ENCODE measurements at regions not wholly inside any gene's neighbourhood (a gene's known extent, or its start where the extent isn't known, plus 50 kb on each side); places are given as distances from the start of the nearest gene placed in this dataset.
"Not testable (repeated sequence)": the region's sequence is repeated elsewhere in the genome, so short reads cannot be mapped to it uniquely, and the experiment has no call there.

DNA sequence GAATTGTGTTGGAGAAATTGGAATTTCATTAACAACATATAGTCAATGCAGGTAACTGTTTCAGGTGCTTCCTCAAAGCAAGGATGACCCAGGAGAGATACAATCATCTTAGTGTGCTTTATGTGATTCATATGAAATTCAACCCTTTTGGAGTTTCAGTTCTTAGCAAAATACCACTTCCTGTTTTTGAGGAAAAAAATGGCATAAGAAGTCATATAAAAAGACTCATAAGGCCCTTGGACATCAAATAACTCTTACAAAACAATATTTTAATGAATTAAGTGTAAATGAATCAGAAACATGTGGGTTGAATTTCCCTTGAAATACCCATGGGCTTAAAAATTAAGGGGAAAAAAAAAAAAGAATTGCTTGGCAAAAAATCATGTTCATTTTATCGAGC, 926.6 kb downstream of the LTN1 start:
- H3K4me3 ChIP-seq, result no peak overlapping the region
- H3K36me3 ChIP-seq (ENCODE audit: control insufficient read depth in 4 of 4, insufficient read depth in 4 of 4, low read length in 4 of 4), result no peaks in the 10 kb centered on the region
- no peak overlapping the region for H3K9ac ChIP-seq (ENCODE audit: insufficient read depth in 1 of 2, low read length in 2 of 2)
- DNase-seq (peak in 2 of 3 donors; percentile 46 to 68), ATAC-seq (ENCODE audit: insufficient read depth, low FRiP score) (no peak)
- no peak overlapping the region for H3K27ac ChIP-seq (ENCODE audit: low read depth in 1 of 2, low read length in 1 of 2)
- 54 to 59% methylated on average over 1 of the region's 1 CpG for WGBS, 2 donors
- peaks cover 0 to 21% (median 9%) of the 10 kb centered on the region in 5 donors for H3K4me1 ChIP-seq (ENCODE audit: control insufficient read depth in 5 of 5, insufficient read depth in 5 of 5, low read length in 5 of 5)
- TF ChIP-seq, protein P1, sequence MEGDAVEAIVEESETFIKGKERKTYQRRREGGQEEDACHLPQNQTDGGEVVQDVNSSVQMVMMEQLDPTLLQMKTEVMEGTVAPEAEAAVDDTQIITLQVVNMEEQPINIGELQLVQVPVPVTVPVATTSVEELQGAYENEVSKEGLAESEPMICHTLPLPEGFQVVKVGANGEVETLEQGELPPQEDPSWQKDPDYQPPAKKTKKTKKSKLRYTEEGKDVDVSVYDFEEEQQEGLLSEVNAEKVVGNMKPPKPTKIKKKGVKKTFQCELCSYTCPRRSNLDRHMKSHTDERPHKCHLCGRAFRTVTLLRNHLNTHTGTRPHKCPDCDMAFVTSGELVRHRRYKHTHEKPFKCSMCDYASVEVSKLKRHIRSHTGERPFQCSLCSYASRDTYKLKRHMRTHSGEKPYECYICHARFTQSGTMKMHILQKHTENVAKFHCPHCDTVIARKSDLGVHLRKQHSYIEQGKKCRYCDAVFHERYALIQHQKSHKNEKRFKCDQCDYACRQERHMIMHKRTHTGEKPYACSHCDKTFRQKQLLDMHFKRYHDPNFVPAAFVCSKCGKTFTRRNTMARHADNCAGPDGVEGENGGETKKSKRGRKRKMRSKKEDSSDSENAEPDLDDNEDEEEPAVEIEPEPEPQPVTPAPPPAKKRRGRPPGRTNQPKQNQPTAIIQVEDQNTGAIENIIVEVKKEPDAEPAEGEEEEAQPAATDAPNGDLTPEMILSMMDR (IDR thresholded peaks at IDR 0.05; ENCODE audit: control extremely low read depth, extremely low read depth), result no peak
- no peaks in the 10 kb centered on the region for H3K9me3 ChIP-seq (ENCODE audit: control insufficient read depth in 4 of 4, insufficient read depth in 3 of 4, low read length in 3 of 4)
- H3K27me3 ChIP-seq (ENCODE audit: control insufficient read depth in 3 of 3, insufficient read depth in 3 of 3, low read length in 2 of 3), result no peaks in the 10 kb centered on the region

DNA sequence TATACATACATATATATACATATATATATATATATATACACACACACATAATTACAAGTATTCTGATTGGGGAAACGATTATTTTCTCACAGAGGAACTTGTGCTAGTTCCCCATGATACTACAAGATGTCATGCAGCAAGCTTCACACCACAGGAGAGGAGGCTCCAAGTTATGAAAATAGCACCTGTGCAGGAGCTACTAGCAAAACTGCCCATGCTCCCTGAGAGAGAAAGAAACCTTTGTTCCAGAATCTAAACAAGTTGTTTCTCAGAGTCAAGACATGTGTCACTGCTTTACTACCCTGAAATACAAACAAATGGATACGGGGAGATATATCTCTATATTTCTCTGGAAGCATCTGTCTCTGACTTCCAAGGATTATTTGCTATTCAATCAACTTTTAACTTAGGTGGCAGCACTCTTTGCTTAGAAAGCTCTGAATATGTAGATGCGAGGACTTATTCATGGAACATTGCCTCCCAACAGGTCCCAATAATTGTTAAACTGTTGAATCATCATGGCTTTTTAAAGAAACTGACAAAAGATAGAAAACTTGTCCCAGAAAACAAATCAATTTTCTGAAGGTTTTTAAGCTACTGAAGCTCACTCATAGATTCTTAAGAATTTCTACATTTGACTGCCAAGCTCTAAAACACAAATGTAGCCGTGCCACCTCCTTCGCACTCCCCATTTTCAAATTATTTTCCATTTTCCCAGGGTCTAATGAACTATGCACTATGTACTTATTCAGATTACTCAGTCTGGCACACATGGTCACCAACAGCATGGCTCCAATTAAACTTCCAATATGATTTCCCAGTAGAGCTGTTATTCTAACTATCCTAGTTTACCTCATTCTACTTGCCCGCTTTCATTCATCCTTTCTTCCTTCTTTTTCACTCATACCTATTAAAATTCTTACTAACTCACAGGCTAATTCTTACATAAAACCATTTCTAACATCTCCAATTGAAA, 929.1 kb downstream of the LTN1 start:
- H3K9ac ChIP-seq (ENCODE audit: insufficient read depth in 1 of 2, low read length in 2 of 2), result no peak overlapping the region
- H3K27ac ChIP-seq (ENCODE audit: low read depth in 1 of 2, low read length in 1 of 2), result no peak overlapping the region
- peaks cover 0 to 14% (median 7%) of the 10 kb centered on the region in 5 donors for H3K4me1 ChIP-seq (ENCODE audit: control insufficient read depth in 5 of 5, insufficient read depth in 5 of 5, low read length in 5 of 5)
- H3K4me3 ChIP-seq, result no peak overlapping the region
- DNase-seq, result no peak
- H3K27me3 ChIP-seq (ENCODE audit: control insufficient read depth in 3 of 3, insufficient read depth in 3 of 3, low read length in 2 of 3), result no peaks in the 10 kb centered on the region
- WGBS, 2 donors, result 88 to 90% methylated on average over 6 of the region's 6 CpGs
- no peaks in the 10 kb centered on the region for H3K36me3 ChIP-seq (ENCODE audit: control insufficient read depth in 4 of 4, insufficient read depth in 4 of 4, low read length in 4 of 4)
- H3K9me3 ChIP-seq (ENCODE audit: control insufficient read depth in 4 of 4, insufficient read depth in 3 of 4, low read length in 3 of 4), result no peaks in the 10 kb centered on the region
- ATAC-seq (ENCODE audit: insufficient read depth, low FRiP score), result no peak
- TF ChIP-seq, protein P1 (IDR thresholded peaks at IDR 0.05; ENCODE audit: control extremely low read depth, extremely low read depth), result no peak

DNA sequence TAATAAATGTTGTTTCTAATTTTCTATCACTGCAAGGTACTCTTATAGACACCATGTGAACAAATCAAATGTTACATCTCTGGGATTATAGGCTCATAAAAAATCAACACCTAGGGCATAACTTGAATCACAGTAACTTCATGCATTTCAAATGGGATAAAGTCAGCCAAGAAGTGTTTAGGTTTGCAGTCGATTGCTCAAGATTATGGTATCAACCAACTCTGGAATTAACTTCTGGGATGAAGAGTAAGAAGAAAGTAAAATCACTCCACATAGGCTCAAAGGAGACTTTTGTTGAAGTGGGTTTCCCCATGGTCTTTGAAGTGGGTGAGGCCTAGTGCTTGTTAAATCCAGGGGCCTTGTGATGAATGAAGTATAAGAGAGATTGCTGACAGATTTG, 939.7 kb downstream of the LTN1 start:
- not testable (repeated sequence) for ATAC-seq (ENCODE audit: insufficient read depth, low FRiP score); H3K4me3 ChIP-seq; H3K9me3 ChIP-seq (ENCODE audit: control insufficient read depth in 4 of 4, insufficient read depth in 3 of 4, low read length in 3 of 4); H3K36me3 ChIP-seq (ENCODE audit: control insufficient read depth in 4 of 4, insufficient read depth in 4 of 4, low read length in 4 of 4); H3K9ac ChIP-seq (ENCODE audit: insufficient read depth in 1 of 2, low read length in 2 of 2); H3K27me3 ChIP-seq (ENCODE audit: control insufficient read depth in 3 of 3, insufficient read depth in 3 of 3, low read length in 2 of 3); H3K27ac ChIP-seq (ENCODE audit: low read depth in 1 of 2, low read length in 1 of 2); H3K4me1 ChIP-seq (ENCODE audit: control insufficient read depth in 5 of 5, insufficient read depth in 5 of 5, low read length in 5 of 5)
- 67 to 79% methylated on average over 1 of the region's 1 CpG for WGBS, 2 donors
- peak in 1 of 3 donors; percentile 34 for DNase-seq

DNA sequence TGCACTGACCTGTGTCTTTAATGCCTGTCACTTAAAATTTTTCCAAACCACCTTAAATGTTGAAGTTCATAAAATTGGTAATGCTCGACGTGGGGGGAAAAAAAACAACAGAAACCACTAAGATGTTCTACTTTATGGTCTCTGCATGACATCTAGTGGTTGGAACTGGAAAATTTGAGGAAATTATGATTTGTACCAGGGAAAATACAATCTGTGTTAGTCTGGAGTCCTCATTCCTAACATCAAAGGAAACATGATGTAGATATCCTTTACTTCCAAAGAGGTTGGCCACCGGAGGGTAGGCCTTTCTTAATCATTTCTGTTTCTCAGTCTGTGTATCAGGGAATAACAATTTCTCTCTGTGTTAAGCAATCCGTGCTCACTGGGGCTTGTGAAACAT, 941.0 kb downstream of the LTN1 start:
- not testable (repeated sequence) for H3K27ac ChIP-seq (ENCODE audit: low read depth in 1 of 2, low read length in 1 of 2); H3K27me3 ChIP-seq (ENCODE audit: control insufficient read depth in 3 of 3, insufficient read depth in 3 of 3, low read length in 2 of 3); H3K9me3 ChIP-seq (ENCODE audit: control insufficient read depth in 4 of 4, insufficient read depth in 3 of 4, low read length in 3 of 4); H3K4me3 ChIP-seq; H3K4me1 ChIP-seq (ENCODE audit: control insufficient read depth in 5 of 5, insufficient read depth in 5 of 5, low read length in 5 of 5); H3K36me3 ChIP-seq (ENCODE audit: control insufficient read depth in 4 of 4, insufficient read depth in 4 of 4, low read length in 4 of 4); H3K9ac ChIP-seq (ENCODE audit: insufficient read depth in 1 of 2, low read length in 2 of 2)
- DNase-seq, result peak in 2 of 3 donors; percentile 79 to 83
- 16 to 21% methylated on average over 4 of the region's 4 CpGs for WGBS, 2 donors
- peak; percentile 53 for ATAC-seq (ENCODE audit: insufficient read depth, low FRiP score)
- TF ChIP-seq, protein P1 (IDR thresholded peaks at IDR 0.05; ENCODE audit: control extremely low read depth, extremely low read depth), result peak; percentile 17

DNA sequence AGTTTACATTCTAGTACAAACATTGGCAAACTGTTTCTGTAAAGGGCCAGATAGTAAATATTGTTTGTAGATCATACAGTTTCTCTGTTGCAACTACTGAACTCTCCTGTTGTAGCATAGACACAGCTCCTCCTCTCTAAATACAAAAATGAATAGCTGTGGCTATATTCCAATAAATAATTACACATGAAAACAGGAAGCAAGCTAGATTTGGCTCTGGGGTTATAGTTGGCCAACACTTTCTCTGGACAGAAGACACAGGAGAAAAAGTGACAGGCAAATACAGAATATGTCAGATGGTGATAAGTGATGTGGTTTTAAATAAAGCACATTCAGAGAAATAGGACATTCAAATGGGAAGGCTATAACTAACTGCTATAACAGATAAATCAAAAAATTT, 957.0 kb downstream of the LTN1 start:
- H3K4me3 ChIP-seq; H3K9me3 ChIP-seq (ENCODE audit: control insufficient read depth in 4 of 4, insufficient read depth in 3 of 4, low read length in 3 of 4); H3K9ac ChIP-seq (ENCODE audit: insufficient read depth in 1 of 2, low read length in 2 of 2); H3K4me1 ChIP-seq (ENCODE audit: control insufficient read depth in 5 of 5, insufficient read depth in 5 of 5, low read length in 5 of 5); H3K27me3 ChIP-seq (ENCODE audit: control insufficient read depth in 3 of 3, insufficient read depth in 3 of 3, low read length in 2 of 3); H3K27ac ChIP-seq (ENCODE audit: low read depth in 1 of 2, low read length in 1 of 2); H3K36me3 ChIP-seq (ENCODE audit: control insufficient read depth in 4 of 4, insufficient read depth in 4 of 4, low read length in 4 of 4); ATAC-seq (ENCODE audit: insufficient read depth, low FRiP score): not testable (repeated sequence)
- peak in 2 of 3 donors; percentile 67 to 79 for DNase-seq

DNA sequence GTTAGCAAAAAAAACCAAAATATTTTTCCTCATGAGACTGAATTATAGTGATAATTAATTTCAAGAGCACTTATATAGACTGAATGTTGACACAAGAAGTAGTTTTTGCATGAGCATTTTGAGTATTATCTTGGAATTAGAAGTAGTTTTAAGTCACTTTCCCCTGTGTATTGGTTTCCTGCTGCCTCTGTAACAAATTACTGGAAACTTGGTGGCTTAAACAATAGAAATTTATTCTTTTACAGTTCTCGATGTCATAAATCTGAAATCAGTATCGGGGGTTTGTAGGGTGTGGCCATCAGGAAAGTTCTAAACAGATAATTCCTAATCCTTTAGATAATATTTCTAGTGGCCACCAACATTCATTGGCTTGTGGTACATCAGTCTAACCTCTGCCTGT, 957.8 kb downstream of the LTN1 start:
- H3K4me1 ChIP-seq (ENCODE audit: control insufficient read depth in 5 of 5, insufficient read depth in 5 of 5, low read length in 5 of 5); H3K27me3 ChIP-seq (ENCODE audit: control insufficient read depth in 3 of 3, insufficient read depth in 3 of 3, low read length in 2 of 3); H3K36me3 ChIP-seq (ENCODE audit: control insufficient read depth in 4 of 4, insufficient read depth in 4 of 4, low read length in 4 of 4); H3K4me3 ChIP-seq; ATAC-seq (ENCODE audit: insufficient read depth, low FRiP score); H3K27ac ChIP-seq (ENCODE audit: low read depth in 1 of 2, low read length in 1 of 2); H3K9ac ChIP-seq (ENCODE audit: insufficient read depth in 1 of 2, low read length in 2 of 2): not testable (repeated sequence)
- H3K9me3 ChIP-seq (ENCODE audit: control insufficient read depth in 4 of 4, insufficient read depth in 3 of 4, low read length in 3 of 4), result peaks cover 0 to 13% (median 7%) of the 10 kb centered on the region in 4 donors
- WGBS, 2 donors, result 38 to 89% methylated on average over 2 of the region's 2 CpGs
- peak in 1 of 3 donors; percentile 16 for DNase-seq

Measured in lung (tissue), 11 donors.